OCI-LY3 (cell line): ENCODE measurements at regions not wholly inside any gene's neighbourhood (a gene's known extent, or its start where the extent isn't known, plus 50 kb on each side); places are given as distances from the start of the nearest gene placed in this dataset.

Source experiments
- CTCF ChIP-seq: fragments of 200-600, 300-600 bp; sonication (generic); IDR thresholded peaks from 2 replicates; pipeline ENCODE4 v1.5.1; 2014; ENCODE audit warnings: antibody characterized with exemption, low read length, low read depth
- EZH2phosphoT487 ChIP-seq: fragments of 200-600 bp; shearing (Covaris generic); IDR thresholded peaks from 2 replicates; pipeline ENCODE4 v1.6.1; 2018; ENCODE audit warnings: antibody characterized with exemption, mixed run types, low read depth

- no peak for TF ChIP-seq CTCF
- no peak for TF ChIP-seq EZH2phosphoT487
Observed at GRCh38 chr6:27106382-27106781, 141.1 kb upstream of the PRSS16 start.
